ENCODE measurements at regions not wholly inside any gene's neighbourhood (a gene's known extent, or its start where the extent isn't known, plus 50 kb on each side); places are given as distances from the start of the nearest gene placed in this dataset.
"Not testable (repeated sequence)": the region's sequence is repeated elsewhere in the genome, so short reads cannot be mapped to it uniquely, and the experiment has no call there.

DNA sequence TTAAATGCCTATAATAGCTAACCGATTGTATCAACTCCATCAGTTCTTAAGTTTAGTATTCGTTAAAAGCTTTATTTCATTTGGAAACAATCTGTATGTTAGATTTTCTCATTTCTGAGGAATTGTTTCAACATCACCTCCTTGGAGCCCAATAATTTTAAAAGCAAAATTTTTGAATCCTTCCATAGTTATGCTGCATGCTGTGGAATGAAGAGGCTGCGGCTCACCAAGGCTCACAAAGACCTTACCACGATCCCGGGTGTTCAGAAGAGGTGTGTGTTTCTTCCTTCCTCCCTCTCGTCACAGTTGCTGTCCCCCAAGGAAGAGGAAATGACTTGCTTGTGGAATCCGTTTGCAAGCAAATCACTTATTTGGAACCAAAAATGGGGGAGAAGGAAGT is 143.8 kb downstream of the FGF1 start:
- DNase-seq: no peak

- DNase-seq: no peak
Observed at GRCh38 chr5:142540922-142541422, 144.9 kb downstream of the FGF1 start.

GRCh38 chr5:142539154-142539740 is 146.6 kb downstream of the FGF1 start:
- DNase-seq: no peak

DNA sequence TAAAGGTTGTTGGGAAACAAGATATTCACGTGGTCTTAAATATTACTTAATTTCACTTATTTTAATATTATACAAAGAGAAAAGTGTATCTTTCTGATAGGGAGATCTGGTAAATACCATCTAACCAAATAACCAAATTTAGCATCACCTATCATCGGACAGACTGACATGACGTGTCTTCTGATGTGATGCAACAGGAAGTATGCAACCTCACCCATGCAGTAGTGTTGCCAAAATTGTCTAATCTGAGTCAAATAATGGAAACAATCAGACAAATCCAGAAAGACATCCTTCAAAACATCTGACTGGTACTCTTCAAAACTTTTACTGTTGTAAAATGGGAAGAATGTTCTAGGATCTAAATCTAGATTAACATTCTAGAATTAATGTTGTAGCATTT is 148.0 kb downstream of the FGF1 start:
- DNase-seq: no peak

GRCh38 chr5:142532781-142533176 is 153.1 kb downstream of the FGF1 start:
- no peak for DNase-seq

DNA sequence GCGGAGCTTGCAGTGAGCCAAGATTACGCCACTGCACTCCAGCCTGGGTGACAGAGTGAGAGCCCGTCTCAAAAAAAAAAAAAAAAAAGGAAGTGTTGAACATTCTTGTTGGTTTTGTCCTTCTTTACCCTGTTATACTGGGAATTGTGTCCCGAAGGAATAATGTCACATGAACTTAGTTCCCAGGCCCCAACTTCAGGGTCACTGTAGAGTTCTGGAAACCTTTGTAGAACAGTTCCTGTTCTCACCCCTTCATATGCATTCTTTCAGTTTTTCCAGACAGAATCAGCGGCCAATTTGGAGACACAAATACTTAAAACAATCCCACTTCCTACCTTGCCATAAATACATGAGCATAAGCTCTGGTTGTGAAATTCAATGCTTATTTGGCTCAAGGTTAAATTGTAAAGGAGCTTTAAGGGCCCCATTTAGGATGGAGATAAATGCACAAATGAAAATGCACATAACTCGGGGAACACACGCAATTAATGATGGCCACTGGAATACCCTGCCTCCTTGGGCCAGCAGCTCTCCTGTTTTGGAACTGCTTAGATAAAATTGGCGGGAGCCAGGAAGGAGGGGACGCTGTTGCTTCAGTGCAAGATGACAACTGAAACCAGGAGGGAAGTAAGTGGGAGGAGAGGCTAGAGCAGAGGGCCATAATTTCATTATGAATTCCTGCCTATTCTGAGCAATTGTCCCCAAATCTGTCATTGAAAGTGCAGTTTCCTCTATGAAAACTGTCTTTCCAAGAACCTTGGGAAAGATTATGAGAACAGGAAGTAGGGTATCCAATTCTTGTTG is 153.7 kb downstream of the FGF1 start:
- DNase-seq: no peak

DNA sequence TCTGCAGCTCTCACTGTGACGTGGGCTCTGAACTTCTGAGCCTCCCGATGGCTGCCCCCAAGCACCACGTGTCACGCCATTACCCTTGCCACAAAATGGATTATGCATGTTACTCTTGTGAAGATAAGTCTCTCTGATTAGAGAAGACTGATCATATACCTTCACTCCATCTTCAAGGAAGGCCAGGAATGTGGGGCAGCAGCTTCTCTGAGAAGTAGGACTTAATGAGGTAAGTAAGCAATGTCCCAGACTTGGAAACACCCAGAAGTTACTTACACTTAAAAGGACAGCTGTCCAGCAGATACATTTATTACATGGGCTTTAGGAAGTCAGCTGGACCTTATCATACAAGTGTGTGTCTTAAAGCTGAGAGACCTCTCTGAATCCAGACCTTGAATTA is 155.0 kb downstream of the FGF1 start:
- no peak for DNase-seq

DNA sequence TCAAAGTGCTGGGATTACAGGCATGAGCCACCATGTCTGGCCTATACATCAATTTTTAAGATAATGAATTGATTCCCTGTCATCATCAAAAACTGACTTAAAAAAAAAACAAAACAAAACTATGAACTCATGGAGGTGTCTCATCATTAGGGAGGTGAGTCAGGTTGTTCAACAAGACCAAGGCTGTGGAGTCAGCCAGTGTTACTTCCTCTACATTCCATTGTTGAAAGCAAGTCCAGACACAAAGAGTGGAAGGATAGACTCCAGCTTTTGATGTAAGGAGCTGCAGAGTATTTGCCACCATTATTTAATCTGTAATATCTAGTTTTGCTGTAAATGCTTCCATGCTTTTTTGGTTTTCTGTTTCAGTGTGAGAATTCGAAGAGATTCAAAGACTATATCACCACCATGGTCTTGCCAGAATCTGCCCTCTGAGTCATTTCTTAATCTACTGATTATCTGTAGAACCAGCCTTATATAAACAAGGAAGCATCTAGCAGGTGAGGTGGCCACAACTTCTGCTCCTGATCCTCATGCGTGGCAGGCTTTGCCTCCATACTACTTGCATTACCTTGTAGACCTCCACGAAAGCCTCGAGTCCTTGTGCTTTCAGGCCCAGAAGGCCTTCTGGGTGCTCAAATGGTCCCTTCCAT is 156.1 kb downstream of the FGF1 start:
- DNase-seq: peak; percentile 45

- DNase-seq: no peak
Observed at GRCh38 chr5:142527664-142528295, 158.1 kb downstream of the FGF1 start.

- DNase-seq: no peak
Observed at GRCh38 chr5:142527234-142527633, 158.7 kb downstream of the FGF1 start.

GRCh38 chr5:142522983-142523382 is 162.9 kb downstream of the FGF1 start:
- DNase-seq: no peak

DNA sequence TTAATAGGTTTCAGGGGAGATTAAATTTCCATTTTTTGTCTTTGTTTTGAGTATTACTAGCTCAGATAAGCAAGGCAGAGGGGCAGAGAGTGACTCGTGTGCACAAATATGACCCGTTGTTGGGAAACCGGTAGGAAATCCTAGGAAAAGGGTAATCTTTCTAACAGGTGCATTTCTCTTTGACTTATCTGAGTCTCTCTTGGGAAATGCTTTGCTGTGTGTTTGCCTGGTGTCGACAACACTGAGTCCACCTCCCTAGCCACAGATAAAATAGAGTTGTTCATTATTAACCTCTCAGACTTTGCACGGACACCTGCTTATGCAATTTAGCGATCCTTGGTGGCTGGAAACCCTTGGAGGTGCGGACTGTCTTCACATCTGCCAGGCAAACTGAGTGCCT is 164.2 kb downstream of the FGF1 start:
- DNase-seq: no peak

- no peak for DNase-seq
Observed at GRCh38 chr5:142520885-142521284, 165.0 kb downstream of the FGF1 start.

DNA sequence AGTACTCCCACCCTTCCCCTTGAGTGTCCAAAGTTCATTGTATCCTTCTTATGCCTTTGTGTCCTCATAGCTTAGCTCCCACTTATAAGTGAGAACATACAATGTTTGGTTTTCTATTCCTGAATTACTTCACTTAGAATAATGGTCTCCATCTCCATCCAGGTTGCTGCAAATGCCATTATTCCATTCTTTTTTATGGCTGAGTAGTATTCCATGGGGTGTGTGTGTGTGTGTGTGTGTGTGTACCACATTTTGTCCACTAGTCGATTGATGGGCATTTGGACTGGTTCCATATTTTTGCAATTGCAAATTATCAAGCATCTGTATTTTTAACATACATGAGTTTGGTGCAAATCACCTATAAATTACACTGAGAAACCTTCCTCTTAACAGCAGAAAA is 166.0 kb downstream of the FGF1 start:
- not testable (repeated sequence) for DNase-seq

DNA sequence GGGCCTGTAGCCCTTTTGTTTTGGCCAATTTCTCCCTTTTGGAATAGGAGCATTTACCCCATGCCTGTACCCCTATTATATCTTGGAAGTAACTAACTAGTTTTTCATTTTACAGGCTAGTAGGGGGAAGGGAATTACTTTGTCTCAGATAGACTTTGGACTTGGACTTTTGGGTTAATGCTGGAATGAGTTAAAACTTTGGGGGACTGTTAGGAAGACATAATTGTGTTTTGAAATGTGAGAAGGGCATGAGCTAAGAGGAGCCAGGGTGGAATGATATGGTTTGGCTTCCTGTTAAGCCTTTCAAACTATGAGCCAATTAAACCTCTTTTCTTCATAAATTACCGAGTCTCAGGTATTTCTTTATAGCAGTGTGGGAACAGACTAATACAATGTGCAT is 168.1 kb downstream of the FGF1 start:
- no peak for DNase-seq

DNA sequence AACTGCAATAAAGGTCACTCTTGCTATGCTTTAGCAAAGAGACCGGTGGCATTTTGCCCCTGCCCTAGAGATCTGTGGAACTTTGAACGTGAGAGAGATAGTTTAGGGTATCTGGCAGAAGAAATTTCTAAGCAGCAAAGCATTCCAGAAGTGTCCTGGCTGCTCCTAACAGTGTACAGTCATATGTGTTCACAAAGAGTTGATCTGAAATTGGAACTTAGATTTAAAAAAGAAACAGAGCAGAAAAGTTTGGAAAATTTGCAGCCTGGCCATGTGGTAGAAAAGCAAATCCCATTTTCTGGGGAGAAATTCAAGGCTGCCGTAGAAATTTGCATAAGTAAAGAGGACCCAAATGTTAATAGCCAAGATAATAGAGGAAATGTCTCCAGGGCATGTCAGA is 169.2 kb downstream of the FGF1 start:
- no peak for DNase-seq

DNA sequence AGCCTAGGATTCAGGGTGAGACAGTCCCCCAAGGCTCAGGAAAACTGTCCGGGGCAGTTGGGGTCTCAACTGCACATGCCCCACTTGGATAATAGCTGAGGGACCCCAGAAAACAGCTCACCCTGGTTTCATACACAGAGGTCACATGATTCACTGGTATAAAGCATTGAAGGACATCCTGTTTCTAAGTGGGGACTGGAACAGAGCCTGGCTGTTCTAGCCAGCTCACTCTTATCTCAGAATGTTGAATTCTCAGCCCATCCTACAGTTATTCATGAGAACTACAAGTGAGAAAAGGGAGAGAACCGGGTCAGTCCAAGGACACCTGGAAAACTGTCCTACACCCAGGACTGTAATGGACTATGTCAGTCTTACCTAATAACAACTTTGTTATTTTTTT is 170.9 kb downstream of the FGF1 start:
- no peak for DNase-seq

GRCh38 chr5:142514196-142514595 is 171.7 kb downstream of the FGF1 start:
- no peak for DNase-seq

GRCh38 chr5:142512043-142513042 is 173.5 kb downstream of the FGF1 start:
- DNase-seq: no peak

- no peak for DNase-seq
Observed at GRCh38 chr5:142511358-142511757, 174.5 kb downstream of the FGF1 start.

DNA sequence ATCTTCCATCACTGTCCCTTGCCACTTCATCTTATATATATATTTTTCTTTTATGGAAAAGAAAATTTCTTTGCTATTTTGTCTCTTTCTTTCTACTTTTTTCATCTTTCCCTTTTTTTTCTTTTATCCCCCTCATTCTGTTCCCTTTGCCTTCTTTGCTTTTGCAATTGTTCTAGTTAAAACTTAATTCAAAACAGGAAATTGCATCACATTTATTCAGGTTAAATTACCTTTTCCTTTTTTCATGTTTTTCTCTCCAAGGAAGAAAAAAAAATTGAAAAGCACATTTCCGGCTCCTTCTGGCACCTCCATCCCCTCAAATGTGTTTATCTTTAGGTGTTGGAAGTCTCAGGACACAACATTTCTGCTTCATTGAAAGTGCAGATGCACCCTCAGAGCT is 176.9 kb downstream of the FGF1 start:
- DNase-seq: no peak

DNA sequence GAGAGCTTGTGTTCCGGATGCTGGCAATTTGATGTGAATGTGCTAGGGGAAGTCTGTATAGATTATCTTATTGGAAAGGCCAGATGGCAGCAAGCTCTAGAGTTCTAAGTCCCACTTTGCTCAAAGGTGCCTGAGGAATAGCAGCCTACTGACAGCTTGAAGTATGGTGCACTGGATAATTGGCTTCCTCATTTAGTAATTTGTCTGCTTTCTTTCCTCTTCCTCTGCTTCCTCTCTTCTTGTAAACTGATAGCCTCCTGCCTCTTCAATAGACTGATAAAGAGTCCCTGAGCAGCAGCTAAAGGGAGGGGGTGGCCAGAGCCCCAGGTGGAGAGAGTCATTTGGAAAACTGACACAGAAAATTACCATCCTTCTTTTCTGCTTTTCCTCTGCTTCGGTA is 177.3 kb downstream of the FGF1 start:
- peak; percentile 53 for DNase-seq

All from DMS53 (cell line).